Tongue (tissue), 1 donor: ENCODE measurements at regions not wholly inside any gene's neighbourhood (a gene's known extent, or its start where the extent isn't known, plus 50 kb on each side); places are given as distances from the start of the nearest gene placed in this dataset. TPM values are rescaled to one million over a fixed set of nuclear protein-coding genes. Genes with fewer than 3 reads are reported as not detected.

Source experiments
- small RNA-seq: library from RNA; depleted of rRNA; stranded (forward); fragments of <200 nt; gene quantifications from one replicate; pipeline ENCODE3, GENCODE V24; 2014; ENCODE audit warnings: low replicate concordance

Small RNAs in the stretch of these regions (small RNA-seq; reads per million reads assigned to genes)
- gene AC011456.1 (not detected), gene RNA5SP471 (not detected), gene RNA5SP472 (not detected), gene RNU6-967P (not detected)
